ENCODE measurements at regions not wholly inside any gene's neighbourhood (a gene's known extent, or its start where the extent isn't known, plus 50 kb on each side); places are given as distances from the start of the nearest gene placed in this dataset.

GRCh38 chr1:192252776-192253175, 64.0 kb upstream of the RGS21 start:
- Histone ChIP-seq H3K79me2 (ENCODE audit: control insufficient read depth in 1 of 2, insufficient read depth in 2 of 2, low read length in 2 of 2) (no peaks in the 10 kb centered on the region), H2BK20ac (ENCODE audit: low read length) (no peak overlapping the region), H3K36me3 (ENCODE audit: control insufficient read depth in 2 of 4, insufficient read depth in 4 of 4, low read length in 3 of 4) (no peaks in the 10 kb centered on the region), H3K79me1 (ENCODE audit: low read depth, low read length) (no peaks in the 10 kb centered on the region), H4K91ac (replicated peaks; ENCODE audit: insufficient read length, low read length) (no peak overlapping the region), H3K4me1 (replicated peaks in 1 of 4; ENCODE audit: control insufficient read depth in 3 of 4, insufficient read depth in 4 of 4, low read length in 3 of 4) (no peaks in the 10 kb centered on the region), H4K20me1 (replicated peaks in 1 of 2; ENCODE audit: control insufficient read depth in 1 of 2, insufficient read depth in 2 of 2, low read length in 2 of 2) (no peaks in the 10 kb centered on the region), H4K5ac (ENCODE audit: insufficient read length, low read depth, low read length) (no peak overlapping the region), H3K4me3 (ENCODE audit: extremely low read depth in 1 of 4, insufficient read depth in 2 of 4, low read depth in 3 of 4, low read length in 4 of 4) (no peak overlapping the region), H4K8ac (ENCODE audit: extremely low read depth, insufficient read depth, low read length) (no peak overlapping the region), H2BK12ac (ENCODE audit: low read depth, low read length) (no peak overlapping the region), H3K27ac (ENCODE audit: low read depth, low read length) (no peak overlapping the region), H3K27me3 (replicated peaks in 1 of 4; ENCODE audit: control insufficient read depth in 3 of 4, extremely low read depth in 1 of 4, insufficient read depth in 3 of 4, low read length in 3 of 4) (no peaks in the 10 kb centered on the region), H3K4ac (replicated peaks; ENCODE audit: insufficient read length, low read depth, low read length) (no peak overlapping the region), H3K23me2 (ENCODE audit: low read depth, low read length) (no peaks in the 10 kb centered on the region), H2AFZ (ENCODE audit: low read length) (no peak overlapping the region), H3K23ac (ENCODE audit: insufficient read length) (no peak overlapping the region), H2BK15ac (ENCODE audit: low read length) (no peak overlapping the region), H3K14ac (ENCODE audit: insufficient read length) (no peak overlapping the region), H3K9me3 (ENCODE audit: insufficient read depth in 2 of 2, low read depth in 1 of 2, low read length in 1 of 2) (no peaks in the 10 kb centered on the region), H2AK5ac (ENCODE audit: low read depth, low read length) (no peak overlapping the region), H3K4me2 (ENCODE audit: insufficient read depth in 1 of 2, low read depth in 2 of 2, low read length in 2 of 2) (no peak overlapping the region), H3K9ac (replicated peaks in 1 of 4; ENCODE audit: extremely low read depth in 1 of 4, low read depth in 3 of 4, low read length in 3 of 4) (no peak overlapping the region), H2BK120ac (replicated peaks; ENCODE audit: low read depth, low read length) (no peak overlapping the region), H3K18ac (ENCODE audit: extremely low read depth, low read length) (no peak overlapping the region), H2BK5ac (ENCODE audit: low read depth, low read length) (no peak overlapping the region), H3K56ac (replicated peaks; ENCODE audit: insufficient read length, low read depth, low read length) (no peak overlapping the region)
- CTCF ChIA-PET (ENCODE audit: partially characterized antibody) = no interaction called here
- FAIRE-seq (no peak), DNase-seq (ENCODE audit: low read depth in 1 of 2, low spot score in 2 of 2) (no peak)
- POLR2A ChIA-PET (ENCODE audit: partially characterized antibody) = no interaction called here
- 93% methylated on average over 3 of the region's 3 CpGs; no CpG with 5 or more reads in 1 of the 2 experiments for WGBS, 2 experiments (ENCODE audit: extremely low coverage in 1 of 2, insufficient coverage in 1 of 2, insufficient read length in 1 of 2, insufficient replicate concordance in 2 of 2, low coverage in 1 of 2, low lambda C conversion rate in 2 of 2, missing lambda C conversion rate in 1 of 2)
- no peak for TF ChIP-seq RFX5 (IDR thresholded peaks at IDR 0.05; ENCODE audit: borderline replicate concordance, low read depth, low read length)
- TF ChIP-seq EGR1 (IDR thresholded peaks at IDR 0.05; ENCODE audit: borderline replicate concordance, low read depth, low read length) = no peak
- TF ChIP-seq CBX5 (IDR thresholded peaks at IDR 0.05; ENCODE audit: low read depth, low read length) = no peak
- TF ChIP-seq KDM4A (IDR thresholded peaks at IDR 0.05; ENCODE audit: low read depth, low read length, severe bottlenecking) = no peak
- TF ChIP-seq GTF2F1 (IDR thresholded peaks at IDR 0.05; ENCODE audit: borderline replicate concordance, low read depth, low read length) = no peak
- TF ChIP-seq SIX5 (IDR thresholded peaks at IDR 0.05; ENCODE audit: low read depth, low read length) = no peak
- no peak for TF ChIP-seq CTBP2 (IDR thresholded peaks at IDR 0.05; ENCODE audit: borderline replicate concordance, insufficient read depth, insufficient read length, low read length)
- TF ChIP-seq YY1 (IDR thresholded peaks at IDR 0.05; ENCODE audit: low read depth, low read length) = no peak
- TF ChIP-seq TBP (IDR thresholded peaks at IDR 0.05; ENCODE audit: low read depth, low read length) = no peak
- no peak for TF ChIP-seq NRF1 (IDR thresholded peaks at IDR 0.05; ENCODE audit: low read depth, low read length)
- no peak for TF ChIP-seq USF2 (IDR thresholded peaks at IDR 0.05; ENCODE audit: low read length)
- no peak for TF ChIP-seq NANOG (IDR thresholded peaks at IDR 0.05; ENCODE audit: insufficient read depth, low read depth, low read length, poor library complexity, severe bottlenecking)
